SK-N-SH (cell line): ENCODE measurements at regions not wholly inside any gene's neighbourhood (a gene's known extent, or its start where the extent isn't known, plus 50 kb on each side); places are given as distances from the start of the nearest gene placed in this dataset.

Experiments
- CTCF ChIP-seq: fragments of 200-600 bp; sonication (generic); IDR thresholded peaks from 2 replicates; pipeline ENCODE4 v1.6.1; 2017; ENCODE audit warnings: antibody characterized with exemption, mild to moderate bottlenecking, moderate library complexity
- IRF3 ChIP-seq: fragments of 150-350 bp; IDR thresholded peaks from 2 replicates; pipeline ENCODE4 v1.6.1; 2016; ENCODE audit warnings: mild to moderate bottlenecking, low read depth, low read length
- JUND ChIP-seq: IDR thresholded peaks from 2 replicates; pipeline ENCODE4 v1.4.0; 2012
- MXI1 ChIP-seq: IDR thresholded peaks from 2 replicates; pipeline ENCODE4 v1.6.1; 2012; ENCODE audit warnings: mild to moderate bottlenecking, low read depth, low read length, improper control_type of control experiment
- NFIC ChIP-seq: IDR thresholded peaks from 2 replicates; pipeline ENCODE4 v1.4.0; 2012; ENCODE audit warnings: borderline replicate concordance
- NRF1 ChIP-seq: IDR thresholded peaks from 2 replicates; pipeline ENCODE4 v1.6.1; 2012; ENCODE audit warnings: low read depth, mild to moderate bottlenecking, low read length
- POLR2AphosphoS5 ChIP-seq: IDR thresholded peaks from 2 replicates; pipeline ENCODE4 v1.6.1; 2012; ENCODE audit warnings: low read depth, low read length
- RCOR1 ChIP-seq: fragments of 150-350 bp; IDR thresholded peaks from 2 replicates; pipeline ENCODE4 v1.6.1; 2017; ENCODE audit warnings: antibody characterized with exemption, low read length
- REST ChIP-seq: IDR thresholded peaks from 2 replicates; pipeline ENCODE4 v1.6.1; 2012; ENCODE audit warnings: mild to moderate bottlenecking, low read depth, low read length, moderate library complexity
- SIN3A ChIP-seq: IDR thresholded peaks from 2 replicates; pipeline ENCODE4 v1.6.1; 2012; ENCODE audit warnings: low read depth, mild to moderate bottlenecking, low read length, moderate library complexity, borderline replicate concordance
- SMC3 ChIP-seq: IDR thresholded peaks from 2 replicates; pipeline ENCODE4 v1.6.1; 2012; ENCODE audit warnings: low read depth, low read length, improper control_type of control experiment
- TAF1 ChIP-seq: IDR thresholded peaks from 2 replicates; pipeline ENCODE4 v1.6.1; 2012; ENCODE audit warnings: low read depth, mild to moderate bottlenecking, low read length, moderate library complexity, borderline replicate concordance
- TF ChIP-seq, protein P1 (sequence below): IDR thresholded peaks from 2 replicates; pipeline ENCODE4 v1.4.0; 2012; ENCODE audit warnings: low read depth

GRCh38 chr19:28142258-28142657 lies 1070.7 kb downstream of the UQCRFS1 start:
- TF ChIP-seq JUND = no peak
- no peak for TF ChIP-seq REST
- TF ChIP-seq, protein P1, sequence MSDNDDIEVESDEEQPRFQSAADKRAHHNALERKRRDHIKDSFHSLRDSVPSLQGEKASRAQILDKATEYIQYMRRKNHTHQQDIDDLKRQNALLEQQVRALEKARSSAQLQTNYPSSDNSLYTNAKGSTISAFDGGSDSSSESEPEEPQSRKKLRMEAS = no peak
- no peak for TF ChIP-seq CTCF
- TF ChIP-seq POLR2AphosphoS5 = no peak
- TF ChIP-seq SMC3 = no peak
- no peak for TF ChIP-seq SIN3A
- TF ChIP-seq MXI1 = no peak
- no peak for TF ChIP-seq TAF1
- no peak for TF ChIP-seq NFIC
- TF ChIP-seq IRF3 = no peak
- TF ChIP-seq NRF1 = no peak
- no peak for TF ChIP-seq RCOR1
